Psoas muscle (tissue), 7 donors: ENCODE measurements at regions not wholly inside any gene's neighbourhood (a gene's known extent, or its start where the extent isn't known, plus 50 kb on each side); places are given as distances from the start of the nearest gene placed in this dataset.

Experiments used
- ATAC-seq, 4 donors: fragments of 200-7000 bp; cut with Tn5 transposase; one replicate each; pipeline ENCODE4 v1.9.1; 2020; ENCODE audit warnings: moderate library complexity in 3 of 4, mild to moderate bottlenecking in 2 of 4
- DNase-seq, 2 donors: peaks; one replicate each; pipeline ENCODE4 v3.0.0-alpha.2; 2020
- H3K27ac ChIP-seq: fragments of 200-600 bp; one replicate; pipeline ENCODE4 v1.8.0; 2022
- H3K27me3 ChIP-seq, 3 donors: fragments of 200-600 bp in 1 of 3; one replicate each; pipeline versions ENCODE4 v1.6.1 to v1.8.0; 2013 to 2022; ENCODE audit warnings: low read length in 2 of 3, mild to moderate bottlenecking in 2 of 3, moderate library complexity in 1 of 3; ENCODE audit not compliant: insufficient read depth in 3 of 3
- H3K36me3 ChIP-seq, 2 donors: fragments of 200-600 bp in 1 of 2; one replicate each; pipeline versions ENCODE4 v1.6.1 to v1.8.0; 2013 to 2022; ENCODE audit warnings: low read depth in 1 of 2, mild to moderate bottlenecking in 1 of 2, moderate library complexity in 1 of 2; ENCODE audit not compliant: insufficient read depth in 1 of 2
- H3K4me1 ChIP-seq: fragments of 200-600 bp; one replicate; pipeline ENCODE4 v1.8.0; 2022
- H3K4me3 ChIP-seq: fragments of 200-600 bp; one replicate; pipeline ENCODE4 v1.8.0; 2022; ENCODE audit warnings: mild to moderate bottlenecking
- H3K9me3 ChIP-seq: fragments of 200-600 bp; one replicate; pipeline ENCODE4 v1.8.0; 2022
- CTCF ChIP-seq: fragments of 200-600 bp; IDR thresholded peaks from one replicate; pipeline ENCODE4 v1.8.0; 2022; ENCODE audit warnings: antibody characterized with exemption
- WGBS, 3 donors: extraction: QIAGEN DNeasy Blood & Tissue Kit; methylation state at CpG; one replicate each; pipeline versions ENCODE4 v1.1.6 to v1.1.7; 2013; 5-methylcytosine and 5-hydroxymethylcytosine counted together
- intact Hi-C, 2 donors: fragments of 100-400 bp; cut with DNase I; formaldehyde crosslinking; loops; one replicate each; pipeline versions ENCODE4 v1.11.0 to v1.14.2; 2022
- donor health status: healthy with polysubstance abuse.
- donor health status: DM: no; HTN: no; CAD: no; lungs with moderate emphysema.
- donor health status: Bipolar disorder and iron deficiency.
- donor health status: healthy.
- donor health status: DM: yes; HTN: yes; CAD: no.
- donor health status: DM: no; HTN: no; CAD: no.
- donor health status: DM: yes; HTN: yes; CAD: no.

- Histone ChIP-seq H3K4me3 (no peak overlapping the region), H3K36me3 (no peaks in the 10 kb centered on the region), H3K27me3 (no peaks in the 10 kb centered on the region), H3K4me1 (no peaks in the 10 kb centered on the region), H3K27ac (no peak overlapping the region), H3K9me3 (peaks cover 4% of the 10 kb centered on the region)
- ATAC-seq, result no peak
- no peak for DNase-seq
- no peak for TF ChIP-seq CTCF
- intact Hi-C loops, result no loop called here
- 72 to 78% (median 77%) methylated on average over 6 of the region's 6 CpGs for WGBS, 3 donors
These were observed 156.1 kb upstream of the SRD5A2 start for GRCh38 chr2:31736695-31737454.

DNA sequence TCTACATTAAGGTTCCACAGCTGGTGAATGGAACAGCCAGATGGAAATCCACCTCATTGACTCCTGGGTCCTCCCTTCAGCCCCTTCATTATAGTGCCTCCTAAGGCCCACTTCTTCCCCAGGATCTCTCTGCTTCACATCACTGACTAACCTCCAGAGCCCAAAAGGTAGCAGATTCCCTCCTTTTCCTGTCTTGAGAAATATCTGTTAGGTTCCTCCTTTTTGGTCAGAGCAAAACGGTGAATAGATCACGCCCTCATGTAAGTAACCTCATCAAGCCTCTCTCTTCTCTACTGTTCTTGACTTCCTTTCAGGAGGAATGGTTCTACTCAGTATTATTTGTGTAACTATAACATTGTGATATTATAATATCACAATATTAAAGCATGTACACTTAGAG is 155.0 kb upstream of the SRD5A2 start:
- Histone ChIP-seq H3K9me3 (peaks cover 4% of the 10 kb centered on the region), H3K27ac (no peak overlapping the region), H3K4me3 (no peak overlapping the region), H3K27me3 (no peaks in the 10 kb centered on the region), H3K36me3 (no peaks in the 10 kb centered on the region), H3K4me1 (no peaks in the 10 kb centered on the region)
- ATAC-seq (no peak), DNase-seq (no peak)
- 81 to 84% (median 84%) methylated on average over 2 of the region's 2 CpGs for WGBS, 3 donors
- no peak for TF ChIP-seq CTCF
- intact Hi-C loops, result no loop called here

DNA sequence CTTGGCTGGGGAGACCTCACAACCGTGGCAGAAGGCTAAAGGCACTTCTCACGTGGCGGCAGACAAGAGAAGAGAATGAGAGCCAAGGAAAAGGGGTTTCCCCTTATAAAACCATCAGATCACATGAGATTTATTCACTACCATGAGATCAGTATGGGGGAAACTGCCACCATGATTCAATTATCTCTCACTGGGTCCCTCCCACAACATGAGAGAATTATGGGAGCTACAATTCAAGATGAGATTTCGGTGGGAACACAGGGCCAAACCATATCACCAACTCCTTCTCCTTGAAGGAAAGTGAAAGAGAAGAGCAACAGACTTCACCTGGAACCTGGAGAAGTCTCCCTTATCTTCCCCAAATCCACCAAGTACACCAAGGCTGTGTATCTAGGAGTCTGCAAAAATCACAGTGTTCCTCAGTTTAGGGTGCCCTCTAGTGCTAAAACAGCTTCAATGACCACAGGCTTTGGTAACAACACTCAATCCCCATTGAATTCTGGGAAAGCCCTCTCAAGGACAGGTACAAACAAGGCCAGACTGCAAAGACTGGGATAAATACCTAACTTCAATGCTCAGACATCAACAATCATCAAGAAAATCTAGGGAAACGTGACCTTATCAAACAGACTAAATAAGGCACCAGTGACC is 148.8 kb upstream of the SRD5A2 start:
- Histone ChIP-seq H3K4me1 (no peaks in the 10 kb centered on the region), H3K4me3 (no peak overlapping the region), H3K36me3 (no peaks in the 10 kb centered on the region), H3K27me3 (no peaks in the 10 kb centered on the region), H3K27ac (no peak overlapping the region), H3K9me3 (peaks cover 4% of the 10 kb centered on the region)
- WGBS, 3 donors, result 66 to 68% (median 67%) methylated on average over 5 of the region's 5 CpGs
- intact Hi-C loops, result no loop called here
- no peak for TF ChIP-seq CTCF
- no peak for ATAC-seq
- DNase-seq, result no peak

GRCh38 chr2:31729065-31729439 is 148.3 kb upstream of the SRD5A2 start:
- H3K27me3 ChIP-seq, result no peaks in the 10 kb centered on the region
- no peak overlapping the region for H3K27ac ChIP-seq
- WGBS, 3 donors, result 77 to 83% (median 81%) methylated on average over 2 of the region's 2 CpGs
- DNase-seq (no peak), ATAC-seq (no peak)
- intact Hi-C loops, result no loop called here
- no peak overlapping the region for H3K4me3 ChIP-seq
- H3K4me1 ChIP-seq, result no peaks in the 10 kb centered on the region
- H3K9me3 ChIP-seq, result peaks cover 4% of the 10 kb centered on the region
- no peak for TF ChIP-seq CTCF
- H3K36me3 ChIP-seq, result no peaks in the 10 kb centered on the region
